ENCODE measurements at regions not wholly inside any gene's neighbourhood (a gene's known extent, or its start where the extent isn't known, plus 50 kb on each side); places are given as distances from the start of the nearest gene placed in this dataset.

DNA sequence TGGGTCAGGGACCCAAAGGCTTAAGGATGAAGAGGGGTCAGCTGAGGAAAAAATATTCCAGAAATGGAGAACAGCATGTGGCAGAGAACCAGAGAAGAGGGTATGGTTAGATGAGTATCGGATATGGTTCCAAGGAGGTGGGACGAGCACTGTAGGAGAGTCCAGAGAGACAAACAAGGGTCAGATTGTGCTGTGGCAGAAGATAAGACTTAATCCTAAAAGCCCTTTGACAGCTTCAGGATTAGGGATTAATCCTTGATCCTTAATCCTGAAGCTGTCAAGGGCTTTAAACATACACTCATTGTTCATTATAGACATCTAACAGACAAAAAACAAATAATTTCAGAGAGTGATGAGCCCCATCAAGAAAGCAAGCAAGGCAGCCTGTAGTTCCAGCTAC is 124.0 kb downstream of the SPTSSA start:
- no peak for TF ChIP-seq KDM6A (CRISPR knock-in tag; IDR thresholded peaks at IDR 0.05; ENCODE audit: low read depth)
- TF ChIP-seq NCOR1 (IDR thresholded peaks at IDR 0.05; ENCODE audit: borderline replicate concordance, low read length) = no peak

All from HepG2 (cell line).